ENCODE measurements at regions not wholly inside any gene's neighbourhood (a gene's known extent, or its start where the extent isn't known, plus 50 kb on each side); places are given as distances from the start of the nearest gene placed in this dataset.
"Not testable (repeated sequence)": the region's sequence is repeated elsewhere in the genome, so short reads cannot be mapped to it uniquely, and the experiment has no call there.

DNA sequence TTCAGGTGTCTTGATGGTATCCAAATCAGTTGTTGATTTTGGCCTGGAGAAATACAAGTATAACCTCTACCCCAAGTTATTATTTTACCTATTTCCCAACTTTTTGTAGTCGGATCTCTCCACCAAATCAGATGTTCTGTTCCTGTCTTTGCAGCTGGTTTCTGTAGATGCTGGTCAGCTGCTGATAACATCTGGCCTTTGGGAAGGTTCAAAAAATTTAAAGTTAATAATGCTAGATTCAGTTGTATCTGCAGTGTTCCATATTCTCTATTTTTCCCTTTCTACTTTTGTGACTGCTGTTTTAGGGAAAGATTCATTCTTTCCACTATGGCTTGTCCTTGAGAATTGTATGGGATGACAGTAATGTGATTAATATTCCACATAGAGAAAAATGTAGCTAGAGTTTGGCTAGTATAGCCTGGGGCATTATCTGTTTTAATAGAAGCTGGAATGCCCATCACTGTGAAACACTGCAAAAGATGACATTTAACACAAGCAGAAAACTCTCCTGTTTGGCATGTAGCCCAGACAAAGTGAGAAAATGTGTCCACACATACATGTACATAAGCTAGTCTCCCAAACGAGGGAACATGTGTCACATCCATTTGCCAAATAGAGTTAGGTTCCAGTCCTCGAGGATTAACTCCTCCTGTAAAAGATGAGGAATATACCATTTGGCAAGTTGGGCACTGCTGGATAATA lies 99.2 kb downstream of the ZNF100 start:
- DNase-seq: not testable (repeated sequence)

- DNase-seq: no peak
These were observed 111.7 kb downstream of the ZNF100 start for GRCh38 chr19:21655540-21656126.

GRCh38 chr19:21651478-21651877 lies 115.9 kb downstream of the ZNF100 start:
- not testable (repeated sequence) for DNase-seq

DNA sequence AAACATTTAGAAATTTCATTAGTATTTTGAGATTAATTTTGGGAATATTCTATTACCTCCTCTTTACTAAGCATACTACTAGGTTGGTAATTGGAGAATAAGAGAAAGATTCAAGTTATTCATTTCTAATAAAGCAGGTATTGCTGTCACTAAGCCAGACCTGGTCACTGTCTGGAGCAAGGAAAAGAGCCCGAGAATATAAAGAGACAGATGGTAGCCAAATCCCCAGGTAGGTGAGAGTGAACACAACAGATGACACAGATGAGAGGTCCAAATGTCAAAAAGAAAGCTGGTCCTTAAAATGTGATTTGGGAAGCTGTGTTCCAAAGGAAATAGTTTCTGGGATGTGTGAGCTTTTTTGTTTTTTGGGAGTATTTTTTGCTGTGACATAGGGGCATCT lies 128.6 kb downstream of the ZNF100 start:
- no peak for DNase-seq

DNA sequence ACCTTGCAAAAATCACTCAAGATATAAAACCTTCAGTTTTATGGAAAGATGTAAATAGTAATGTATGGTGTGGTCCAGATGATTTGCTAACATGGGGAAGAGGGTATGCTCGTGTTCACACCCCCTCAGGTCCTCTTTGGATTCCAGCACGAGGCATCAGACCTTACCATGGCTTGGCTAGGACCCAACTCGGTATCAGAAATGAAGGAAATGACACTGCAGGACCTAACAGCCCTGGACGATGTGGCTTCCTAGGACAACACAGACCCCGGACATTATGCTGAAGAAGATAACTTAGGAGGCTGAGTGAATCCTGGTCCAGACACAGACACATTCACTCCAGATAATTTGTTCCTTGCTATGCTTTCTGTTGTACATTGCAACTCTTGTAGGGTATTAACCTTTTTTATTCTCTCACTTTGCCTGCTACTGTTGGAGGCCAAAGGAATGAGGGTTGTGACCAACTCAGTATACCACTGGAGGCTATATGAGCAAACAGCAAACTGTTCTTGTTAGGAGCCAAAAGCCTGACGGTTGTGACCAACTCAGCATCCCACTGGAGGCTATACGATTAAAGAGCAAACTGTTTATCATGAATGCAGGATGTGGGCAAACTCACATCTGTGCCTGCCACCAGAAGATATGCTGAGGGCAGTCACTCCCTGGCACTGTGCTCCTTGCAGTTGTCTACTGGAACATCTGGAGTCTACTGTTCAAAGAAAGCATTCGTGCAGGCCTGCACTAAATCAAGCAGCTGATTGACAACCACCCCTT lies 121.7 kb downstream of the ZNF429 start:
- DNase-seq: no peak

DNA sequence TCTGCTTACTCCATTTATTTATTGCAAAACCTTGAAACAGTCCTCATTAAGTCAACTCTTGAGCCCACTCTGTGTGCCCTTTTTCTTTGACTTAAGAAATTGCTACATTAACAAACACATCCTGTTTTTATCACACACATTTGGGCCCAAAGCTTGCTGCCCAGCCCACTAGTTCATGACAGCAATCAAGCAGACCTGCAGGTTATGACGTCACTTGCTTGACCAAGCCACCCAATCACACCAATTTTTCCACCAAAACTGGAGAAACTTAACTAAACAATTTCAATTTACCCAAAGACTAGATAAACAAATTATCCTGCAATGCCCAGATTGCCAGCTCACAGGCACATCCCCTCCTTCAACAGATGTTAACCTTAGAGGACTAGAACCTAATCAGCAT lies 120.7 kb downstream of the ZNF429 start:
- no peak for DNase-seq

- no peak for DNase-seq
These were observed 117.5 kb downstream of the ZNF429 start for GRCh38 chr19:21622920-21623319.

- no peak for DNase-seq
These were observed 116.3 kb downstream of the ZNF429 start for GRCh38 chr19:21621671-21622070.

DNA sequence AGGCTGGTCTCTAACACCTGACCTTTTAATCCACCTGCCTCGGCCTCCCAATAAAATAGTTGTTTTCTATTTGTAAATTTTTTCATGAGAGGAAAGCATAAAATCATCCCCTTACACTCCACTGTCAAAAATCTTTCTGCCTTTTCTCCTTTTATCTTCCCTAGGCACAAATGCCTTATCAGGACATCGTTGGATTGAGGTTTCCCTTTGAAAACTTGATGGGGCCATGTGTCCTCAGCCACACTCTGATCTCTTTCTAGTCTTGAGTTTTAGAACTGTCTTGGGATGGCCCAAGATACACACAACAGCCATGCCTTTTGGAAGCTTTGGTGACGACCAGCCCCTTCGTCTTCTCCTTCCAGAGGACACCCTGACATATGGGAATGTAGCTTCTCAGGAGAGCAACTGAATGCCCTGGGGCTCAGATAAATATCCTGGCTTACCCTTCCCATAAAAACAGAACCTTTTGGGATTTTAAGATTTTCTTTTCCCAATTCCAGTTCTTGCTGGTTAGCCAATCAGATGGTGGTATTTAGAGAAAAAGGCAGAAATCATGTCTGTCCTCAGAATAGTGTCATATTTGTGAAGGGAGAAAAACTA lies 112.4 kb downstream of the ZNF429 start:
- DNase-seq: no peak

GRCh38 chr19:21614776-21615175 lies 109.4 kb downstream of the ZNF429 start:
- DNase-seq: not testable (repeated sequence)

DNA sequence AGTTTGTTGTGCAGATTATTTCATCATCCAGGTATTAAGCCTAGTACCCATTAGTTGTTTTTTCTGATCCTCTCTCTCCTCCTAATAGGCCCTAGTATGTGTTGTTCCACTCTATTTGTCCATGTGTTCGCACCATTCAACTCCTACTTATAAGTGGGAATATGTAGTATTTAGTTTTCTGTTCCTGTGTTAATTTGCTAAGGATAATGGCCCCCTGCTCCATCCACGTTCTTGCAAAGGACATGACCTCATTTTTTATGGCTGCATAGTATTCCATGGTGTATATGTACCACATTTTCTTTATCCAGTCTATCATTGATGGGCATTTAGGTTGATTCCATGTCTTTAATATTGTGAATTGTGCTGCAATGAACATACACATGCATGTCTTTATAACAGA lies 107.8 kb downstream of the ZNF429 start:
- DNase-seq: not testable (repeated sequence)

- no peak for DNase-seq
These were observed 107.0 kb downstream of the ZNF429 start for GRCh38 chr19:21612403-21612872.

GRCh38 chr19:21611659-21612402 lies 106.4 kb downstream of the ZNF429 start:
- DNase-seq: no peak

DNA sequence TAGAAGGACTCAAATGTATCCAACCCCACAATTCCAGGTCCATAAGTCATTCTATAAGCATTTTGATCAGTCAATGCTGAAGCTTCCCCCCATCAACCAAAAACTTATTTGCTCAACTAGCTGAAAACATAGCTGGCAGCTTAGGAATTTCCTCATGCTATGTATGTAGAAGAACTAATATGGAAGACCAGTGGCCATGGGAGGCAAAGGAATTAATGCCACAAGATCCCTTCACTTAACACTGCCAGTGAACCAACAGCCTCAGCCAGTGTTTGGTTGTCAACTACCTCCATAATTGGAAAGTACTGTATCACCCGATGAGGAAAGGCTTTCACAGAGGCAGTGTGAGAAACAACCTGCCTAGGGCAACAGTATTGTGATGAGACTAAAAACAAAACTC lies 105.4 kb downstream of the ZNF429 start:
- no peak for DNase-seq

DNA sequence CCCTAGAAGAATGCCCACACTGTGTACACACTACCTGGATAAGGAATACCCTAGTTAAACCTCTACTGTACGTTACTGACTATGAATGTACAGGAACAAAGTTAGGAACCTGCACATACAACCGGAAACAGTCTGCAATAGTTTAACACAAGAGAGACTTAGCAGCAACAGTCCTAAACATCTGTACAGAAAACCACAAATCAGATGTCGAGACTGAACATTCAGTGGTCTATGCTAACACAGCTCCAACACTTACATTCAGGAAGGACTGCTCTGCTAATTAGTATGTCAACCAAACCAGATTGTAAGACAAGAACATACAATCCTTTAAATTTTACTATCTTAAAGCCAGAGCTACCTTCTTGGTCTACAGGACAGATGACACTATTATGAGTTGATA lies 104.9 kb downstream of the ZNF429 start:
- DNase-seq: no peak

- no peak for DNase-seq
These were observed 103.2 kb downstream of the ZNF429 start for GRCh38 chr19:21608571-21608970.

- DNase-seq: no peak
These were observed 102.0 kb downstream of the ZNF429 start for GRCh38 chr19:21607449-21607848.

GRCh38 chr19:21607011-21607410 lies 101.6 kb downstream of the ZNF429 start:
- not testable (repeated sequence) for DNase-seq

DNA sequence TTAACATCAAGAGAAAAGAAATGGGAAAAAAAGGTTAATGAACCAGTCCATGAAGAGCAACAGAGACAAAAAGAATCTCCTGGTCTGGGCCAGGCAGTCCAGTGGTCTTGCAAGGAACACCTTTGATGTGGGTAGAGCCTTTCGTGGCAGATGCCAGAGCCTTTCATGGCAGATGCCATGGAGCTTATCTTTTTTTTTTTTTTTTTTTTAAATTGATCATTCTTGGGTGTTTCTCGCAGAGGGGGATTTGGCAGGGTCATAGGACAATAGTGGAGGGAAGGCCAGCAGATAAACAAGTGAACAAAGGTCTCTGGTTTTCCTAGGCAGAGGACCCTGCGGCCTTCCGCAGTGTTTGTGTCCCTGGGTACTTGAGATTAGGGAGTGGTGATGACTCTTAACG lies 100.9 kb downstream of the ZNF429 start:
- DNase-seq: not testable (repeated sequence)

GRCh38 chr19:21604951-21605476 lies 99.6 kb downstream of the ZNF429 start:
- DNase-seq: peak; percentile 70
